CD4-positive, alpha-beta T cell (primary cell): ENCODE measurements at regions not wholly inside any gene's neighbourhood (a gene's known extent, or its start where the extent isn't known, plus 50 kb on each side); places are given as distances from the start of the nearest gene placed in this dataset.

Experiments
- ATAC-seq: fragments of 200-7000 bp; cut with Tn5 transposase; one replicate; pipeline ENCODE4 v1.10.0; 2022; ENCODE audit warnings: mild to moderate bottlenecking; ENCODE audit not compliant: poor library complexity
- CTCF ChIA-PET: fragments of 350-600 bp; sonication (Branson Sonifier 250); formaldehyde crosslinking; loops from one replicate; lab custom pipeline; 2021; ENCODE audit warnings: antibody characterized with exemption, inconsistent platforms; lab: Charles Lee
- POLR2A ChIA-PET: fragments of 350-600 bp; sonication (Branson Sonifier 250); formaldehyde crosslinking; loops from one replicate; lab custom pipeline; 2021; ENCODE audit warnings: antibody characterized with exemption, inconsistent platforms; lab: Charles Lee
- DNase-seq, 14 experiments: peaks; one replicate each; pipeline ENCODE4 v3.0.0-alpha.2; 2013 to 2020; ENCODE audit warnings: mixed read lengths in 2 of 14
- H3K27ac ChIP-seq, 2 donors: one replicate each; pipeline versions ENCODE4 v1.5.1 to v1.7.0; 2013; ENCODE audit warnings: low read length in 2 of 2, low read depth in 1 of 2, mild to moderate bottlenecking in 1 of 2
- H3K27me3 ChIP-seq, 2 experiments: 1 replicate in 1 of 2; 2 replicates in 1 of 2; pipeline versions ENCODE4 v1.6.1 to v1.7.0; 2013; ENCODE audit warnings: low read length in 2 of 2, control low read depth in 1 of 2, mild to moderate bottlenecking in 1 of 2, moderate library complexity in 1 of 2; ENCODE audit not compliant: insufficient read depth in 2 of 2, control insufficient read depth in 1 of 2
- H3K36me3 ChIP-seq: one replicate; pipeline ENCODE4 v1.6.1; 2013; ENCODE audit warnings: low read length, control low read depth; ENCODE audit not compliant: insufficient read depth
- H3K4me1 ChIP-seq: one replicate; pipeline ENCODE4 v1.6.1; 2013; ENCODE audit warnings: low read length, control low read depth; ENCODE audit not compliant: insufficient read depth
- H3K4me3 ChIP-seq: one replicate; pipeline ENCODE4 v1.5.1; 2013; ENCODE audit warnings: mild to moderate bottlenecking, low read length, moderate library complexity
- H3K9me3 ChIP-seq, 2 experiments: 1 replicate in 1 of 2; 2 replicates in 1 of 2; pipeline versions ENCODE4 v1.6.1 to v1.7.0; 2013; ENCODE audit warnings: low read length in 2 of 2, mild to moderate bottlenecking in 2 of 2, control low read depth in 1 of 2, moderate library complexity in 1 of 2; ENCODE audit not compliant: control insufficient read depth in 1 of 2, insufficient read depth in 1 of 2
- H3K27ac Mint-ChIP-seq: one replicate; pipeline ENCODE4 v1.8.0; 2020; ENCODE audit warnings: mixed read lengths
- H3K27me3 Mint-ChIP-seq: one replicate; pipeline ENCODE4 v1.8.0; 2021; ENCODE audit warnings: mixed read lengths
- H3K36me3 Mint-ChIP-seq: one replicate; pipeline ENCODE4 v1.8.0; 2021; ENCODE audit warnings: low read depth, mixed read lengths
- H3K4me1 Mint-ChIP-seq: one replicate; pipeline ENCODE4 v1.8.0; 2021; ENCODE audit warnings: low read depth, mixed read lengths
- H3K4me3 Mint-ChIP-seq: one replicate; pipeline ENCODE4 v1.8.0; 2020; ENCODE audit warnings: mild to moderate bottlenecking, mixed read lengths
- H3K9me3 Mint-ChIP-seq: one replicate; pipeline ENCODE4 v1.8.0; 2020; ENCODE audit warnings: mixed read lengths
- intact Hi-C, 2 experiments: fragments of 100-400 bp; cut with DNase I in 1 of 2; cut with micrococcal nuclease in 1 of 2; formaldehyde crosslinking; loops; one replicate each; pipeline versions ENCODE4 v1.15.1 to v1.9.0; 2023 to 2025; cut with DNase I, micrococcal nuclease
- TF ChIP-seq, protein P1 (sequence below): fragments of 200-600 bp; IDR thresholded peaks from one replicate; pipeline ENCODE4 v1.8.0; 2022; ENCODE audit warnings: antibody characterized with exemption, mild to moderate bottlenecking

GRCh38 chr10:129400426-129400825 lies 66.6 kb upstream of the MGMT start:
- no peak for DNase-seq
- H3K27me3 ChIP-seq: peaks cover 0 to 2% of the 10 kb centered on the region in 2 experiments
- no peaks in the 10 kb centered on the region for H3K9me3 Mint-ChIP-seq
- H3K4me3 Mint-ChIP-seq: no peak overlapping the region
- H3K36me3 Mint-ChIP-seq: no peaks in the 10 kb centered on the region
- peaks cover 4% of the 10 kb centered on the region for H3K27me3 Mint-ChIP-seq
- H3K27ac Mint-ChIP-seq: no peak overlapping the region
- ChIA-PET POLR2A (no interaction called here), CTCF (interaction anchor here (0.7 kb wide), 1 partner anchor 311 kb away, joined by 3 read pairs; no protein-coding TSS in a partner anchor)
- no peaks in the 10 kb centered on the region for H3K4me1 Mint-ChIP-seq
- H3K27ac ChIP-seq: no peak overlapping the region
- TF ChIP-seq, protein P1, sequence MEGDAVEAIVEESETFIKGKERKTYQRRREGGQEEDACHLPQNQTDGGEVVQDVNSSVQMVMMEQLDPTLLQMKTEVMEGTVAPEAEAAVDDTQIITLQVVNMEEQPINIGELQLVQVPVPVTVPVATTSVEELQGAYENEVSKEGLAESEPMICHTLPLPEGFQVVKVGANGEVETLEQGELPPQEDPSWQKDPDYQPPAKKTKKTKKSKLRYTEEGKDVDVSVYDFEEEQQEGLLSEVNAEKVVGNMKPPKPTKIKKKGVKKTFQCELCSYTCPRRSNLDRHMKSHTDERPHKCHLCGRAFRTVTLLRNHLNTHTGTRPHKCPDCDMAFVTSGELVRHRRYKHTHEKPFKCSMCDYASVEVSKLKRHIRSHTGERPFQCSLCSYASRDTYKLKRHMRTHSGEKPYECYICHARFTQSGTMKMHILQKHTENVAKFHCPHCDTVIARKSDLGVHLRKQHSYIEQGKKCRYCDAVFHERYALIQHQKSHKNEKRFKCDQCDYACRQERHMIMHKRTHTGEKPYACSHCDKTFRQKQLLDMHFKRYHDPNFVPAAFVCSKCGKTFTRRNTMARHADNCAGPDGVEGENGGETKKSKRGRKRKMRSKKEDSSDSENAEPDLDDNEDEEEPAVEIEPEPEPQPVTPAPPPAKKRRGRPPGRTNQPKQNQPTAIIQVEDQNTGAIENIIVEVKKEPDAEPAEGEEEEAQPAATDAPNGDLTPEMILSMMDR: no peak
- ATAC-seq: no peak
- H3K4me3 ChIP-seq: no peak overlapping the region
- H3K4me1 ChIP-seq: no peaks in the 10 kb centered on the region
- H3K9me3 ChIP-seq: peaks cover 0 to 6% of the 10 kb centered on the region in 2 experiments
- intact Hi-C loops: no loop called here
- H3K36me3 ChIP-seq: no peaks in the 10 kb centered on the region

GRCh38 chr10:129402459-129402858 lies 64.6 kb upstream of the MGMT start:
- H3K9me3 ChIP-seq: peaks cover 0 to 6% of the 10 kb centered on the region in 2 experiments
- ChIA-PET POLR2A (no interaction called here), CTCF (no interaction called here)
- intact Hi-C loops: no loop called here
- Mint-ChIP-seq H3K4me3 (no peak overlapping the region), H3K27me3 (peaks cover 4% of the 10 kb centered on the region), H3K27ac (no peak overlapping the region), H3K36me3 (no peaks in the 10 kb centered on the region), H3K9me3 (no peaks in the 10 kb centered on the region), H3K4me1 (no peaks in the 10 kb centered on the region)
- TF ChIP-seq, protein P1: no peak
- no peak overlapping the region for H3K4me3 ChIP-seq
- H3K4me1 ChIP-seq: no peaks in the 10 kb centered on the region
- no peaks in the 10 kb centered on the region for H3K36me3 ChIP-seq
- no peak overlapping the region for H3K27ac ChIP-seq
- DNase-seq: no peak
- ATAC-seq: no peak
- peaks cover 0 to 2% of the 10 kb centered on the region in 2 experiments for H3K27me3 ChIP-seq

GRCh38 chr10:129404091-129404490 lies 63.0 kb upstream of the MGMT start:
- TF ChIP-seq, protein P1: no peak
- Mint-ChIP-seq H3K36me3 (no peaks in the 10 kb centered on the region), H3K4me3 (no peak overlapping the region), H3K27me3 (peaks cover 4% of the 10 kb centered on the region), H3K9me3 (no peaks in the 10 kb centered on the region), H3K4me1 (no peaks in the 10 kb centered on the region), H3K27ac (no peak overlapping the region)
- no peaks in the 10 kb centered on the region for H3K36me3 ChIP-seq
- H3K4me3 ChIP-seq: no peak overlapping the region
- ChIA-PET CTCF (no interaction called here), POLR2A (no interaction called here)
- H3K27ac ChIP-seq: no peak overlapping the region
- peaks cover 0 to 2% of the 10 kb centered on the region in 2 experiments for H3K27me3 ChIP-seq
- no peaks in the 10 kb centered on the region for H3K4me1 ChIP-seq
- no peak for ATAC-seq
- no peak for DNase-seq
- intact Hi-C loops: no loop called here
- peaks cover 0 to 6% of the 10 kb centered on the region in 2 experiments for H3K9me3 ChIP-seq
